Natural killer cell treated with Interleukin-12 subunit alpha and Interleukin-12 subunit beta and Interleukin-15 and Interleukin-18, amount 100 ng/mL, for 72 hours (primary cell): ENCODE measurements at regions not wholly inside any gene's neighbourhood (a gene's known extent, or its start where the extent isn't known, plus 50 kb on each side); places are given as distances from the start of the nearest gene placed in this dataset.

ENCODE experiments used
- ATAC-seq, 2 donors: fragments of 150-1000 bp; cut with Tn5 transposase in 1 of 2; sonication (Bioruptor Pico), chemical (Tn5 transposase) in 1 of 2; 2 replicates each; pipeline ENCODE4 v1.10.0; 2021
- DNase-seq: peaks from one replicate; pipeline ENCODE4 v3.0.0; 2022; ENCODE audit warnings: low spot score
- H3K27ac Mint-ChIP-seq, 2 donors: 1 replicate in 1 of 2; 2 replicates in 1 of 2; pipeline ENCODE4 v1.8.0; 2022; ENCODE audit warnings: mixed read lengths in 2 of 2, mild to moderate bottlenecking in 1 of 2, moderate library complexity in 1 of 2
- H3K27me3 Mint-ChIP-seq, 2 donors: 1 replicate in 1 of 2; 2 replicates in 1 of 2; pipeline ENCODE4 v1.8.0; 2022; ENCODE audit warnings: mixed read lengths in 2 of 2
- H3K36me3 Mint-ChIP-seq: one replicate; pipeline ENCODE4 v1.8.0; 2022; ENCODE audit warnings: mixed read lengths
- H3K4me1 Mint-ChIP-seq, 2 donors: 1 replicate in 1 of 2; 2 replicates in 1 of 2; pipeline ENCODE4 v1.8.0; 2022; ENCODE audit warnings: low read depth in 2 of 2, mixed read lengths in 2 of 2, mild to moderate bottlenecking in 1 of 2
- H3K4me3 Mint-ChIP-seq: one replicate; pipeline ENCODE4 v1.8.0; 2022; ENCODE audit warnings: mixed read lengths
- H3K9me3 Mint-ChIP-seq: 2 replicates; pipeline ENCODE4 v1.8.0; 2022; ENCODE audit warnings: mixed read lengths

DNA sequence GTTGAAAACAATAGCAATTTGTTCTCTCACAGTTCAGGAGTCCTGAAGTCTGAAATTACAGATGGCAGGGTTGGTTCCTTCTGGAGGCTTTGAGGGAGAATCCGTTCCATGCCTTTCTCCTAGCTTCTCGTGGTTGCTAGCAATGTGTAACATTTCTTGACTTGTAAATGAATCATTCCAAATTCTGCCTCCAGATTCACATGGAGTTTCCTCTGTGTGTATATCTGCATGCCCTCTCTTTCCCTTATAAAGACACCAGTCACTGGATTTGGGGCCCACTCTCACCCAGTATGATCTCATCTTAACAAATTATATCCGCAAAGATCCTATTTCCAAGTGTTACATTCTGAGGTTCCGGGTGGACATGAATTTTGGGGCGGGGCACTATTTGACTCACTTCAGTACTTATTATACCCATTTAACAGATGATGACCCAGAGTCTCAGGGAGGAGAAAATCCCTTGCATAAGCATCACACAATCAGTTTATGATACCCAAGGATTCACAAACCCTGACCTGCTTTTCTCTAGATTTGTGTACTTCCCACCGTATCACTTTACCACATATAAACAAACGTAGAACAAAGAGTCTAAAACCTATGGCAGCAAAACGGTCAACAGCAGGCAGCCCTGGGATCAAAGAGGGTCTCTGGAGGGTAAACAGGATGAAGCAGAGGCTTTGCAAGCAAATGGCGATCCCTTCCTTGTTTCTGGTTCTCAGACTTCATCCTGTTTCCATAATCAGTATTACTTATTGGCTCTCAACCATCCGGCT is 93.7 kb downstream of the C9orf152 start:
- Mint-ChIP-seq H3K27me3 (no peaks in the 10 kb centered on the region), H3K4me1 (no peaks in the 10 kb centered on the region), H3K4me3 (no peak overlapping the region), H3K9me3 (no peaks in the 10 kb centered on the region), H3K36me3 (no peaks in the 10 kb centered on the region), H3K27ac (no peak overlapping the region)
- DNase-seq, result no peak
- ATAC-seq, result no peak

- ATAC-seq (no peak), DNase-seq (no peak)
- Mint-ChIP-seq H3K4me1 (no peaks in the 10 kb centered on the region), H3K4me3 (no peak overlapping the region), H3K9me3 (no peaks in the 10 kb centered on the region), H3K36me3 (no peaks in the 10 kb centered on the region), H3K27ac (no peak overlapping the region), H3K27me3 (no peaks in the 10 kb centered on the region)
Observed at GRCh38 chr9:110114859-110115201, 93.1 kb downstream of the C9orf152 start.

DNA sequence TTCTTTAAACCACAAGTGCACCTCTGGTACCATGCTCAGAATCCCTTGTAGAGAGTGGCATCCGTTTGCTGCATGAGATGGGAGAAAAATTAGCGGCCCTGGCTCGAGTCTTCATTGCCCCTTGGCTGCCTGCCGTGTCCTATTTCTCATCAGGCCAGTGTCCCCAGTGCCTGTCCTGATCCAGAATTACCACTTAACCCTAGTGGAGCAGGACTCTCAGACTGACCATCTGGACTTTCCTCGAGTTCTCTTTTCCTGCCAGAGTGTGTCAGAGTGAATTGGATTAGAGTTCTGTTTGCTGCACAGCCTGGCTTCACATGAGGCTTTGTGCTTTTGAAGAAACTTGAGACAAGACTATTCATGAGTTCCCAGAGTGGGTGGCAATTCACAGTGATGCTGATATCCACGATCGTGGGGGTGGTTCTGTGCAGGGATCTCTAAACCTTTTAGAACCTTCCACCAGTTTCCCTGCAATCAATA is 92.6 kb downstream of the C9orf152 start:
- no peaks in the 10 kb centered on the region for H3K27me3 Mint-ChIP-seq
- no peaks in the 10 kb centered on the region for H3K4me1 Mint-ChIP-seq
- DNase-seq (no peak), ATAC-seq (no peak)
- no peak overlapping the region for H3K4me3 Mint-ChIP-seq
- H3K36me3 Mint-ChIP-seq, result no peaks in the 10 kb centered on the region
- H3K27ac Mint-ChIP-seq, result no peak overlapping the region
- no peaks in the 10 kb centered on the region for H3K9me3 Mint-ChIP-seq

DNA sequence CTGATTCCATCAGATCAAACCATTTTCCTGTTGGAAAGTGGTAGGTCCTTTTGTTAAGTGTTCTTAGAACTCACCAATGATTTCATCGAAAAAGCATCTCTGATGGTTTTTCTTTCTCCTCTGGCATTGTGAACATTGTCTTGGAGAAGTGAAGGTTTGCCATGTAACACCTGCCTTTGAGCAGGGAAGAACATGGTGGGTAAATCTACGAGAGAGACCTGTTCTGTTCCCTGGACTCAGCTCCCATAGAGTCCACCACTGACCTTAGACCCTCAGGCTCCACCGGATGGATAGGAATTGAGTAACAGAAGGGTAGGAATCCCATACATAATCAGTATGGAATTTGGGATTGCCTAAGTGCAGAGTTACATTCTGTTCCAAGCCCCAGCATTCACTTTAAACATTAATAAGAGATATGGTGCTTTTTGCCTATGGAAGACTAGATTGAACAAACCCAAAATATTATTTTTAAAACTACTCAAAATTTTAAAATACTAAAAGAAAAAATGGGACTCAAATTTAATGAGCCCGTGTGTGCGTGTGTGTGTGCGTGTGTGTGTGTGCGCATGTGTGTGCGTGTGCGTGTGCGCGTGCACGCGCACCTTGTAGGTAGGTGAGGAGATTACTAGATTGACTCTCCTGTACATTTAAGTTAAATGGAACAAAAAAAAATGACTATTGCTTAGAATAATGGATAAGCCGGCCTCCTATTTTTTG is 92.0 kb downstream of the C9orf152 start:
- no peak for DNase-seq
- ATAC-seq, result no peak
- no peaks in the 10 kb centered on the region for H3K27me3 Mint-ChIP-seq
- no peaks in the 10 kb centered on the region for H3K4me1 Mint-ChIP-seq
- no peak overlapping the region for H3K4me3 Mint-ChIP-seq
- no peak overlapping the region for H3K27ac Mint-ChIP-seq
- no peaks in the 10 kb centered on the region for H3K36me3 Mint-ChIP-seq
- H3K9me3 Mint-ChIP-seq, result no peaks in the 10 kb centered on the region

- H3K27me3 Mint-ChIP-seq, result no peaks in the 10 kb centered on the region
- H3K4me3 Mint-ChIP-seq, result no peak overlapping the region
- no peak for ATAC-seq
- H3K27ac Mint-ChIP-seq, result no peak overlapping the region
- no peaks in the 10 kb centered on the region for H3K9me3 Mint-ChIP-seq
- H3K4me1 Mint-ChIP-seq, result no peaks in the 10 kb centered on the region
- no peak for DNase-seq
- H3K36me3 Mint-ChIP-seq, result no peaks in the 10 kb centered on the region
Observed at GRCh38 chr9:110116543-110116885, 91.4 kb downstream of the C9orf152 start.

- no peak overlapping the region for H3K27ac Mint-ChIP-seq
- no peak overlapping the region for H3K4me3 Mint-ChIP-seq
- no peak for ATAC-seq
- peaks cover 9 to 10% of the 10 kb centered on the region in 2 donors for H3K4me1 Mint-ChIP-seq
- no peaks in the 10 kb centered on the region for H3K9me3 Mint-ChIP-seq
- DNase-seq, result no peak
- no peaks in the 10 kb centered on the region for H3K27me3 Mint-ChIP-seq
- no peaks in the 10 kb centered on the region for H3K36me3 Mint-ChIP-seq
Observed at GRCh38 chr9:110121170-110121569, 86.8 kb downstream of the C9orf152 start.

DNA sequence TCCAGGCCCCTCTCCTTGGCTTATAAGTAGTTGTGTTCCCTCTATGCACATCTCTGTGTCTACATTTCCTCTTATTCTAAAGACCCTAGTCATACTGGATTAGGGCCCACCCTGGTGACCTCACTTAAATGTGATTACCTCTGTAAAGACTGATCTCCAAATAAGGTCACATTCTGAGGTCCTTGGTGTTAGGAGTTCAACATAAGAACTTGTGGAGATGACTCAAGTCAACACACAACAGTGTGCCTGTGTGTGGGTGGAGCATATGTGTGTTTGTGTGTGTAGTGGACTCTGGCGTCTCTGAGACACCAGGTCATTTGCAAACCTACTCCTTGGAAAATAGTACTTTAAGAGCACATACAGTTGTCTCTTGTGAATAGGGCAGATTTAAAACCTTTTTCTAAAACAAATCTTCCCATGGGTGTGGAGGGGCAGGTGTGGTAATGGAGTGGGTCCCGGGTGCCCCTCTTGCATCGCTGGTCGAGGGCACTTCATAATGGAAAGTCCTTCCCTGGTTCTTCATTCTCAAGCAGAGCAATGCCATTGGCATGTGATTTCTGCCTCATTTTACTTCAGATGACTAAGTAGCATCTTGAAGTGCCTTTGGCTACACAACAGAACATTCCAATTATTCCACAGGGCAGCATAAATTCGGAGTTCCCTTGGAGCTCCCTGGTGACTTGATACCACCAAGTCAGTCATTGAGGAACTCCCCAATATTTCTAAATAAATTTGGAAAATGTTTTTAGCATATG is 84.4 kb downstream of the C9orf152 start:
- Mint-ChIP-seq H3K36me3 (no peaks in the 10 kb centered on the region), H3K27me3 (no peaks in the 10 kb centered on the region), H3K9me3 (no peaks in the 10 kb centered on the region), H3K4me3 (no peak overlapping the region), H3K4me1 (peaks cover 15 to 17% of the 10 kb centered on the region in 2 donors), H3K27ac (no peak overlapping the region)
- no peak for ATAC-seq
- no peak for DNase-seq

DNA sequence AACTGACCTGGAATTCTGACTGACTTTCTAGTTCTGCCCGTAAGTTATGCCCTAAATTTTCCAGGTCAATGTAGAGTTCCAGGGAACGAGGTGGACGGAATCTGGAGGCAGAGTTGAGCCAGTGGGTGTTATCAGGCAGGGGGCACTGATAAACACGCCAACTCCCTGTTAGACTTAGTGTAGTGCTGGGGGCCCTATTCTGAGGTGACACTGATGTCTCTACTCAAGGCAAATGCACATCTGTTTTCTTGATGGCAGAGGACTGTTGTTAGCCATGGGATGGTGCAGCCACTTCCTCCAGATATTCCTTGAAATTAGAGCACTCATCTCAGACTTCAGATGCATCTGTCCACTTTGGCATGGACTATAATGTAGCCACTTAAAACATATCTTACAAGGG is 83.5 kb downstream of the C9orf152 start:
- no peaks in the 10 kb centered on the region for H3K27me3 Mint-ChIP-seq
- ATAC-seq (no peak), DNase-seq (no peak)
- no peaks in the 10 kb centered on the region for H3K36me3 Mint-ChIP-seq
- H3K27ac Mint-ChIP-seq, result no peak overlapping the region
- H3K4me1 Mint-ChIP-seq, result peaks cover 15 to 17% of the 10 kb centered on the region in 2 donors
- H3K9me3 Mint-ChIP-seq, result no peaks in the 10 kb centered on the region
- no peak overlapping the region for H3K4me3 Mint-ChIP-seq

- Mint-ChIP-seq H3K4me1 (peaks cover 15 to 17% of the 10 kb centered on the region in 2 donors), H3K4me3 (no peak overlapping the region), H3K9me3 (no peaks in the 10 kb centered on the region), H3K36me3 (no peaks in the 10 kb centered on the region), H3K27ac (no peak overlapping the region), H3K27me3 (no peaks in the 10 kb centered on the region)
- ATAC-seq, result no peak
- DNase-seq, result no peak
Observed at GRCh38 chr9:110125207-110125751, 82.7 kb downstream of the C9orf152 start.

GRCh38 chr9:110125763-110126351 is 82.1 kb downstream of the C9orf152 start:
- Mint-ChIP-seq H3K4me3 (no peak overlapping the region), H3K27me3 (no peaks in the 10 kb centered on the region)

GRCh38 chr9:110126499-110126941 is 81.4 kb downstream of the C9orf152 start:
- no peak overlapping the region for H3K4me3 Mint-ChIP-seq
- DNase-seq (no peak), ATAC-seq (no peak)
- peaks cover 15 to 17% of the 10 kb centered on the region in 2 donors for H3K4me1 Mint-ChIP-seq
- H3K27me3 Mint-ChIP-seq, result no peaks in the 10 kb centered on the region
- H3K36me3 Mint-ChIP-seq, result no peaks in the 10 kb centered on the region
- no peaks in the 10 kb centered on the region for H3K9me3 Mint-ChIP-seq
- H3K27ac Mint-ChIP-seq, result peak overlapping the region in 1 of 2 donors; percentile 16

More at GRCh38 chr9:110125763-110126351, 82.1 kb downstream of the C9orf152 start:
- Mint-ChIP-seq H3K36me3 (no peaks in the 10 kb centered on the region), H3K27ac (no peak overlapping the region), H3K9me3 (no peaks in the 10 kb centered on the region), H3K4me1 (peaks cover 15 to 17% of the 10 kb centered on the region in 2 donors)
- ATAC-seq (no peak), DNase-seq (no peak)

GRCh38 chr9:110126986-110127864 is 80.7 kb downstream of the C9orf152 start:
- H3K4me1 Mint-ChIP-seq, result peaks cover 15 to 17% of the 10 kb centered on the region in 2 donors
- H3K27ac Mint-ChIP-seq, result peak overlapping the region in 1 of 2 donors; percentile 16
- H3K27me3 Mint-ChIP-seq, result no peaks in the 10 kb centered on the region
- H3K4me3 Mint-ChIP-seq, result no peak overlapping the region
- no peaks in the 10 kb centered on the region for H3K9me3 Mint-ChIP-seq
- no peaks in the 10 kb centered on the region for H3K36me3 Mint-ChIP-seq
- DNase-seq, result no peak
- no peak for ATAC-seq
